IPS DF 6.9 (cell line): ENCODE measurements at regions not wholly inside any gene's neighbourhood (a gene's known extent, or its start where the extent isn't known, plus 50 kb on each side); places are given as distances from the start of the nearest gene placed in this dataset.
"Not testable (repeated sequence)": the region's sequence is repeated elsewhere in the genome, so short reads cannot be mapped to it uniquely, and the experiment has no call there.

ENCODE experiments used
- DNase-seq: peaks from one replicate; pipeline ENCODE4 v3.0.0-alpha.2; 2013; ENCODE audit warnings: low read depth, low spot score
- H3K27ac ChIP-seq: one replicate; pipeline ENCODE4 v1.5.1; 2013; ENCODE audit warnings: low read length, control low read depth
- H3K27me3 ChIP-seq: 2 replicates; pipeline ENCODE4 v1.6.1; 2013; ENCODE audit warnings: mild to moderate bottlenecking, low read length; ENCODE audit not compliant: control insufficient read depth, insufficient read depth
- H3K36me3 ChIP-seq: 2 replicates; pipeline ENCODE4 v1.6.1; 2013; ENCODE audit warnings: low read length; ENCODE audit not compliant: control insufficient read depth, insufficient read depth
- H3K4me1 ChIP-seq: 2 replicates; pipeline ENCODE4 v1.6.1; 2013; ENCODE audit warnings: low read length; ENCODE audit not compliant: control insufficient read depth, insufficient read depth
- H3K4me3 ChIP-seq: 2 replicates; pipeline ENCODE4 v1.5.1; 2013; ENCODE audit warnings: mild to moderate bottlenecking, low read length
- H3K9me3 ChIP-seq: 2 replicates; pipeline ENCODE4 v1.6.1; 2013; ENCODE audit warnings: low read length, inconsistent platforms; ENCODE audit not compliant: control insufficient read depth, insufficient read depth
- WGBS: extraction: QIAGEN DNeasy Blood & Tissue Kit; methylation state at CpG from one replicate; pipeline ENCODE4 v1.1.7; 2013; ENCODE audit warnings: mixed read lengths, missing lambda C conversion rate; ENCODE audit not compliant: insufficient read length, insufficient coverage; 5-methylcytosine and 5-hydroxymethylcytosine counted together

DNA sequence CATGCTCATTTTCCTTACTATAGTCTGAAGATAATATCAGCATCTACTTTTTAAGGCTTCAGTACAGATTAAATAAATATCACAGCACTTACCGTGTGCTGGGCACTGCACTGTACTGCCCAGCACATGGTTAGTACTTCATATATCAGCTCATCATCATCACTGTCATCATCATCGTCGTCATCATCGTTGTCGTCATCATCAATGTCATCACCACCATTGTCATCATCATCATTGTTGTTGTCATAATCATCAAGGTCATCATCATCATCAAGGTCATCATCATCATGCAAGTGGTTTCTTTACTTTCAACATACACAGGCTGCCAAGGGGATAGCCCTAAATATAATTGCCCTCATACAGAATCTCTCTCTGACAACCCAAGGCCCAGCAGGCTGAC lies 275.1 kb downstream of the ABCC12 start:
- no peaks in the 10 kb centered on the region for H3K27me3 ChIP-seq
- no peak overlapping the region for H3K4me3 ChIP-seq
- no peaks in the 10 kb centered on the region for H3K4me1 ChIP-seq
- H3K36me3 ChIP-seq: no peaks in the 10 kb centered on the region
- no peak for DNase-seq
- H3K27ac ChIP-seq: no peak overlapping the region
- no CpG with 5 or more reads among the region's 5 CpGs for WGBS
- no peaks in the 10 kb centered on the region for H3K9me3 ChIP-seq

DNA sequence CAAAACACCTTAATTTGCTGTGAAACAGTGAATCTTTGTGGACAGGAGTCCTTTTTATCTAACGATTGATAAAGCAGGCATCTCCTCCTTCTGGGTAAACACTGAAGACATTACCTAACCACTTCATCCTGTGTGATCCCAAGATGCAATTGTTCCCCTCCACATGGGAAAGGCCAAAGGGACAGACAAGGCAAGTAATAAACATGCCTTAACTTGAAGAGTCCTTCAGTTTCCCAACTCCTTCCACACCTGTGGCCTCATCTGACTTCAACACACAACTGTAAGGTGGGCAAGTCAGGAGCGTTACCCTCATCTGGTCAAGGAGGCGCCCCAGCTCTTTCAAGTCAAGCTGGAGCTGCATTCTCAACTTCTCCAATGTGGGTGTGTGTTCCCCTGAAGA lies 278.6 kb downstream of the ABCC12 start:
- H3K27me3 ChIP-seq: no peaks in the 10 kb centered on the region
- no peaks in the 10 kb centered on the region for H3K36me3 ChIP-seq
- H3K9me3 ChIP-seq: no peaks in the 10 kb centered on the region
- H3K4me1 ChIP-seq: no peaks in the 10 kb centered on the region
- H3K4me3 ChIP-seq: no peak overlapping the region
- no peak for DNase-seq
- WGBS: no CpG with 5 or more reads among the region's 3 CpGs
- no peak overlapping the region for H3K27ac ChIP-seq

DNA sequence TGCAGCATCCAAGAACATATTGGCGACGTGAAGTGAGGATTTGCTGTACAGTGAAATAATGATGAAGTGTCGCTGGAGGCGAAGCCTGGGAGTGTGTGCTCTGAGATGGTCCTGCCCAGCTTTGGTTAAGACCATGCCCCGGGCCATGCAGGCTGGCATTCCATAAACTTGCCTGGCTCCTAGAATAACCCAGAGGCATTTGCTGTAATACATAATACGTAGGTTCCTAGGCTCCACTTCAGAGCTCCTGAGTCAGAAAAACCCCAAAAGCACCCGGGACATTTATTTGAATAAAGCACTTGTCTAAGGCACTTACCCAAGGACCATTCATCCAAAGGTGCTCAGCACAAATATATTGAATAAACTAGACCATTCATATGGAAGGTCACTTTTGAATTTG lies 279.3 kb downstream of the ABCC12 start:
- Histone ChIP-seq H3K27me3 (no peaks in the 10 kb centered on the region), H3K4me1 (no peaks in the 10 kb centered on the region), H3K27ac (no peak overlapping the region), H3K9me3 (no peaks in the 10 kb centered on the region), H3K4me3 (no peak overlapping the region), H3K36me3 (no peaks in the 10 kb centered on the region)
- no peak for DNase-seq
- WGBS: no CpG with 5 or more reads among the region's 7 CpGs

DNA sequence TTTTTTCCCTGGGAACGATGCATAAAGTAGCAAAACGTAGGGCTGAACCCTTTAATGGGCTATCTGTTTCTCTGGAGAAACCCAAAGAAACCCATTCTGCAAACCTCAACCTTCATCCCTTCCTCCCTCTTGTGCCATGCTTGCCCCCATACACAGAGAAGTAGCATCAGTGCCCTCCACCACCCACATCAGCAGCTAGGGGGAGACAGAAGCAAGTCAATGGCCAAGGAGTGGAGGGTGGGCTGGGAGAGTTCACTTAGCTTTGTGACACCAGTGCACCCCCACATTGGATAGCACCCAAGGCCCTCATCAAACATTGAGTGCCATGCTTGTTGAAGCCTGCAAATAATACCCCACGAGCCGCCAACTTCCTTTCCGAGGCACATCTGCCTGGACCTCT lies 282.4 kb downstream of the ABCC12 start:
- Histone ChIP-seq H3K27me3 (no peaks in the 10 kb centered on the region), H3K9me3 (no peaks in the 10 kb centered on the region), H3K4me1 (no peaks in the 10 kb centered on the region), H3K36me3 (no peaks in the 10 kb centered on the region), H3K27ac (no peak overlapping the region), H3K4me3 (no peak overlapping the region)
- WGBS: no CpG with 5 or more reads among the region's 5 CpGs
- no peak for DNase-seq

DNA sequence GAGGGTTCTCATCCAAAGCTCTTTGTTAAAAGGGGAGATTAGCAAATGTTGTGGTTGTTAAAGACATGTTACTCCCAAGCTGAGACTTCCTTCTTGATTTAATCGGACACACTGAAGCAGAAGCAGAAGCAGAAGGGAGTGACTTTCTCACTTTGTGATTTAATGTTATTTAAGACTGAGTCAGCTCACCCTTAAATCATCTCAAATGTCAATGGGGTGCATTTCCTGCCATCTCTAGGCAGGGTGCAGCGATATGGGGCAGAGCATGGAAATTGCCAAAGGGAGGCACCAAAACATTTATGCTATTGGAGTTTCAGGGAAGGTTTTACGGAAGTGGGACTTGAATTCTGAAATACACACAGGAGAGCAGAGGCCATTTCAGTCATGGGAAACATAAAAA lies 283.6 kb downstream of the ABCC12 start:
- H3K4me3 ChIP-seq: no peak overlapping the region
- no peaks in the 10 kb centered on the region for H3K9me3 ChIP-seq
- H3K4me1 ChIP-seq: no peaks in the 10 kb centered on the region
- no CpG with 5 or more reads among the region's 3 CpGs for WGBS
- no peaks in the 10 kb centered on the region for H3K36me3 ChIP-seq
- H3K27ac ChIP-seq: no peak overlapping the region
- no peak for DNase-seq
- H3K27me3 ChIP-seq: no peaks in the 10 kb centered on the region

DNA sequence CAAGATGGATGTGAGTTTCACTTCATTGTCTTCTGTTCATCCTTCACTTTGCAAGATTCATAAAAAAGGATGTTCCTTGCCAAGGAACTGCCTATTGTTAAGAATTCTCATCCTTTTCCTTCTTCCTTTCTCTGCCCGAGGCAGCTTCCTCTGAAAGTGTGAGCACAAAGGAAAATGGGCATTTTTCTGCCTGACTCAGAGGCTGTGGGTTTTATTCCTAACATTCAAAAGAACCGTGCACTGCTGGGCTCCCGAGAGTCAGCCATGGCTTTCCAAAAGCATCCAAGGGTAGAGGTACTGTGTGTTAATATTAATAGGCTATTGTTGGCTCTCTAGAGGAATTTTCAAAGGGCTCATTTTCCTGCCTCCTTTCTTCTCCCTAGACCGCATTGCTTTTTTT lies 289.4 kb downstream of the ABCC12 start:
- H3K27me3 ChIP-seq: no peaks in the 10 kb centered on the region
- no peaks in the 10 kb centered on the region for H3K36me3 ChIP-seq
- H3K27ac ChIP-seq: no peak overlapping the region
- no peaks in the 10 kb centered on the region for H3K9me3 ChIP-seq
- H3K4me1 ChIP-seq: 0 out of 2 replicates have a peak, but pooled peaks cover 3% of the 10 kb centered on the region
- no CpG with 5 or more reads among the region's 4 CpGs for WGBS
- DNase-seq: no peak
- no peak overlapping the region for H3K4me3 ChIP-seq

DNA sequence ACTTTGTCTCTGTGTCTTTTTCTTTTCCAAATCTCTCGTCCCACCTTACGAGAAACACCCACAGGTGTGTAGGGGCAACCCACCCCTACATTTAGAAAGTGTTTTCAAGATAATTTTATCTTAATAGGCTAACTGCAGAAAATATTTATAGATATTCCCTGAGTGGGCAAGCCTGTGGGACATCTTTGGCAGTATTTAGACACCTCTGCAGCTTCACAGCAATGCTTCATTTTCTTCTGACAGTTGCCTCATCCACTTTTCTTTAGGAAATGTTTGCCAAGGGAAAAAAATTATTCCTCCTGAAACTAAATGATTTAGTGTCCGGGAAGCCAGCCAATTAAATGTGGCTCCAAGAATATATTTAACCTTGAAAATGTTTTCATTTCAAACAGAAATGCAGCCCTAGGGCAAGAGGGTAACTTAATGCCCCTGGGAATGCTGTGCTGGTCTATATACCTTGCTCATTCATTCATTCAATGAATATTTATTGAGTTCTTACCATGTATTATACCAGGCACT lies 290.4 kb downstream of the ABCC12 start:
- WGBS: no CpG with 5 or more reads among the region's 3 CpGs
- H3K4me1 ChIP-seq: 0 out of 2 replicates have a peak, but pooled peaks cover 3% of the 10 kb centered on the region
- no peak overlapping the region for H3K4me3 ChIP-seq
- DNase-seq: no peak
- H3K9me3 ChIP-seq: no peaks in the 10 kb centered on the region
- no peaks in the 10 kb centered on the region for H3K27me3 ChIP-seq
- H3K36me3 ChIP-seq: no peaks in the 10 kb centered on the region
- no peak overlapping the region for H3K27ac ChIP-seq

DNA sequence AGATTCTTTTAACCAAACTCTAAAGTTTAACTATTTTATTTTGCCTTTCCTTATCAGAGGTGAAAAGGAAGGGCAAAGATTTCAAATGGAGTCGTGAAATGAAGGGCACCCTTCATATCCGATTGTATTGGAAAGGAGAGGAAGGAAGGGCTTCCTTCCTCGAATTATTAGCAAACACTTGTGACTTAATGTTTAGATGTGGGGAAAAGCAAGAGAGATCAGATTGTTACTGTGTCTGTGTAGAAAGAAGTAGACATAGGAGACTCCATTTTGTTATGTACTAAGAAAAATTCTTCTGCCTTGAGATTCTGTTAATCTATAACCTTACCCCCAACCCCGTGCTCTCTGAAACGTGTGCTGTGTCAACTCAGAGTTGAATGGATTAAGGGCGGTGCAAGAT lies 291.5 kb downstream of the ABCC12 start:
- WGBS: no CpG with 5 or more reads among the region's 6 CpGs
- not testable (repeated sequence) for H3K36me3 ChIP-seq, H3K9me3 ChIP-seq, H3K27me3 ChIP-seq, H3K27ac ChIP-seq, DNase-seq, H3K4me1 ChIP-seq, H3K4me3 ChIP-seq

DNA sequence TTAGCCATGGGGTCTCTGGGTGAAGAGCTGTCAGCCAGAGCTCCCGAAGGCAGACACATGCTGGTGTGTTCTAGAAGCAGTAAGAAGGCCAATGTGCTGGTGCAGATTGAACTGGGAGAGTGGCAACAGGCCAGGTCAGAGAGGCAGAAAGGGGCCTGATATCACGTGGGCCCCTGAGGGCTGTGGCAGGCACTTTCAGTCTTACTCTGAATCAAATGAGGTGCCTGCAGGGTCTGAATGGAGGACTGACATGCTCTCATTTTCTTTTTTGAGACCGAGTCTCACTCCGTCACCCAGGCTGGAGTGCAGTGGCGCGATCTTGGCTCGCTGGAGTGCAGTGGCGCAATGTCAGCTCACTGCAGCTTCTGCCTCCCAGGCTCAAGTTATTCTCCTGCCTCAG lies 293.8 kb downstream of the ABCC12 start:
- H3K36me3 ChIP-seq: no peaks in the 10 kb centered on the region
- H3K4me3 ChIP-seq: no peak overlapping the region
- no peak overlapping the region for H3K27ac ChIP-seq
- H3K27me3 ChIP-seq: no peaks in the 10 kb centered on the region
- 0 out of 2 replicates have a peak, but pooled peaks cover 3% of the 10 kb centered on the region for H3K4me1 ChIP-seq
- no CpG with 5 or more reads among the region's 8 CpGs for WGBS
- no peak for DNase-seq
- no peaks in the 10 kb centered on the region for H3K9me3 ChIP-seq

GRCh38 chr16:47858333-47858982 lies 297.3 kb downstream of the ABCC12 start:
- Histone ChIP-seq H3K36me3 (0 out of 2 replicates have a peak, but pooled peaks cover 3% of the 10 kb centered on the region), H3K27me3 (no peaks in the 10 kb centered on the region), H3K9me3 (no peaks in the 10 kb centered on the region), H3K4me1 (0 out of 2 replicates have a peak, but pooled peaks cover 3% of the 10 kb centered on the region), H3K27ac (no peak overlapping the region), H3K4me3 (no peak overlapping the region)
- no peak for DNase-seq
- WGBS: no CpG with 5 or more reads among the region's 9 CpGs

DNA sequence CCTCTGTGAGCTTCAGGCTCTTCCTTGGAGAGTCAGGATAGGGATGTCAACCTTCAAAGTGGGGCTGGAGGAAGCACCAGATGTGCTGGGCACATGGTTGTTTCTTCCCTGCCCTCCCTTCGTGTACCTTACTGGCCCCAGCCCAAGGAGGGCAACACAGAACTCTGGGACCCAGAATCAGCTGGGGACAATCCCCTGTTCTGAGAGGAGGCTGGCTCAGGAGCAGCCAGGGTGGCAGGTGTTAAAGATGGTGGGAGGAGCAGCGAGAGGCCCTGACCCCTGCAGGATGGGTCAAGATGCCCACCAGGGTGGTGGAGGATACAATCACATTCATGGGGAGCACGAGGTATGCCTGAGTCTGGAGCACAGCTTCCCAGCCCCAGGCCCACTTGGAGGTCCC lies 300.4 kb downstream of the ABCC12 start:
- H3K27me3 ChIP-seq: no peaks in the 10 kb centered on the region
- no peak overlapping the region for H3K4me3 ChIP-seq
- no peak for DNase-seq
- 0 out of 2 replicates have a peak, but pooled peaks cover 3% of the 10 kb centered on the region for H3K4me1 ChIP-seq
- H3K9me3 ChIP-seq: no peaks in the 10 kb centered on the region
- no peak overlapping the region for H3K27ac ChIP-seq
- WGBS: no CpG with 5 or more reads among the region's 3 CpGs
- 0 out of 2 replicates have a peak, but pooled peaks cover 3% of the 10 kb centered on the region for H3K36me3 ChIP-seq
